Trophoblast cell (in vitro differentiated cells and primary cell): ENCODE measurements at regions not wholly inside any gene's neighbourhood (a gene's known extent, or its start where the extent isn't known, plus 50 kb on each side); places are given as distances from the start of the nearest gene placed in this dataset.

Source experiments
- DNase-seq, 2 donors: peaks; one replicate each; pipeline ENCODE4 v3.0.0-alpha.2; 2016
- H2AFZ ChIP-seq: 2 replicates; pipeline ENCODE4 v1.6.1; 2013; ENCODE audit warnings: low read length, moderate library complexity, mild to moderate bottlenecking; ENCODE audit not compliant: insufficient read depth, poor library complexity
- H2AK5ac ChIP-seq: 2 replicates; pipeline ENCODE4 v1.6.1; 2013; ENCODE audit warnings: mild to moderate bottlenecking, low read length
- H2BK120ac ChIP-seq: 2 replicates; pipeline ENCODE4 v1.6.1; 2013; ENCODE audit warnings: low read length, mild to moderate bottlenecking, moderate library complexity; ENCODE audit not compliant: insufficient read depth, poor library complexity
- H2BK12ac ChIP-seq: 2 replicates; pipeline ENCODE4 v1.6.1; 2013; ENCODE audit warnings: mild to moderate bottlenecking, low read length, moderate library complexity
- H2BK5ac ChIP-seq: 2 replicates; pipeline ENCODE4 v1.6.1; 2013; ENCODE audit warnings: low read length, low read depth, moderate library complexity, mild to moderate bottlenecking; ENCODE audit not compliant: poor library complexity
- H3K14ac ChIP-seq: 2 replicates; pipeline ENCODE4 v1.6.1; 2013; ENCODE audit warnings: mild to moderate bottlenecking, low read length
- H3K18ac ChIP-seq: 2 replicates; pipeline ENCODE4 v1.6.1; 2013; ENCODE audit warnings: mild to moderate bottlenecking, low read length
- H3K23ac ChIP-seq: 2 replicates; pipeline ENCODE4 v1.6.1; 2013; ENCODE audit warnings: low read length
- H3K27ac ChIP-seq: 2 replicates; pipeline ENCODE4 v1.5.1; 2013; ENCODE audit warnings: low read depth, mild to moderate bottlenecking, inconsistent platforms, low read length, moderate library complexity
- H3K27me3 ChIP-seq: 2 replicates; pipeline ENCODE4 v1.6.1; 2013; ENCODE audit warnings: inconsistent platforms, mild to moderate bottlenecking, low read length, moderate library complexity; ENCODE audit not compliant: insufficient read depth
- H3K36me3 ChIP-seq, 2 experiments: 1 replicate in 1 of 2; 2 replicates in 1 of 2; pipeline ENCODE4 v1.6.1; 2013; ENCODE audit warnings: low read length in 2 of 2, mild to moderate bottlenecking in 2 of 2, moderate library complexity in 1 of 2; ENCODE audit not compliant: insufficient read depth in 2 of 2, control insufficient read depth in 1 of 2
- H3K4ac ChIP-seq: 2 replicates; pipeline ENCODE4 v1.6.1; 2013; ENCODE audit warnings: low read depth, mild to moderate bottlenecking, low read length, moderate library complexity
- H3K4me1 ChIP-seq, 2 experiments: 1 replicate in 1 of 2; 2 replicates in 1 of 2; pipeline ENCODE4 v1.6.1; 2013; ENCODE audit warnings: low read length in 2 of 2, mild to moderate bottlenecking in 2 of 2, moderate library complexity in 1 of 2; ENCODE audit not compliant: insufficient read depth in 2 of 2, control insufficient read depth in 1 of 2
- H3K4me2 ChIP-seq: 2 replicates; pipeline ENCODE4 v1.6.1; 2013; ENCODE audit warnings: inconsistent platforms, mild to moderate bottlenecking, low read length, moderate library complexity
- H3K4me3 ChIP-seq: 2 replicates; pipeline ENCODE4 v1.5.1; 2013; ENCODE audit warnings: mild to moderate bottlenecking, low read depth, low read length, inconsistent platforms
- H3K79me1 ChIP-seq: one replicate; pipeline ENCODE4 v1.6.1; 2013; ENCODE audit warnings: low read length
- H3K79me2 ChIP-seq: 2 replicates; pipeline ENCODE4 v1.6.1; 2013; ENCODE audit warnings: low read length, mild to moderate bottlenecking; ENCODE audit not compliant: control insufficient read depth, insufficient read depth, poor library complexity
- H3K9ac ChIP-seq: 2 replicates; pipeline ENCODE4 v1.6.1; 2013; ENCODE audit warnings: mild to moderate bottlenecking, low read length
- H3K9me3 ChIP-seq: 2 replicates; pipeline ENCODE4 v1.6.1; 2013; ENCODE audit warnings: low read depth, mild to moderate bottlenecking, control low read depth, inconsistent platforms, low read length; ENCODE audit not compliant: insufficient read depth
- H4K12ac ChIP-seq: 2 replicates; pipeline ENCODE4 v1.6.1; 2013; ENCODE audit warnings: low read depth, mild to moderate bottlenecking, low read length, moderate library complexity
- H4K8ac ChIP-seq: 2 replicates; pipeline ENCODE4 v1.6.1; 2013; ENCODE audit warnings: low read depth, mild to moderate bottlenecking, low read length, moderate library complexity
- H4K91ac ChIP-seq: one replicate; pipeline ENCODE4 v1.6.1; 2013; ENCODE audit warnings: low read depth, mild to moderate bottlenecking, low read length, moderate library complexity
- WGBS: extraction: QIAGEN DNeasy Blood & Tissue Kit; methylation state at CpG from one replicate; pipeline ENCODE4 v1.1.7; 2013; ENCODE audit warnings: missing lambda C conversion rate; ENCODE audit not compliant: insufficient read length, insufficient coverage; ENCODE audit errors: extremely low coverage; 5-methylcytosine and 5-hydroxymethylcytosine counted together

DNA sequence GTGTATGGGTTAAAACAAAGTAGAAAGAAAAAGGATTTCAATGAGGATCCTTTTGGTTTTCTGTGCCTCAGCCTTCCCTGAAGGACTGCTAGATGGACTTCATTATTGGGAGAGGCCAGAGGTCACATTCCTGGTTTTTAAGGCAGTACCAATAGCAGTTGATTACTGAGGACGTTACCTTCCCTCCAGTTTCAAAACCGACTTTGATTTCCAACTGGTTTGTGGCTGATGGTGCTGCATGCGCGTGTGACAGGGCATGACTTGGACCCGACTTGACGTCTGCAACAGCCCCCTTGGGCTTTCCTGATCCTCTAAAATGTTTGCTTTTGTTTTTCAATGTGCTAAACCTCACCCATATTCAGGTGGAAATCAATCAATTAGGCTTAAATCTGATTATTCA lies 314.3 kb upstream of the ARGLU1 start:
- Histone ChIP-seq H3K79me2 (no peaks in the 10 kb centered on the region), H2AK5ac (no peak overlapping the region), H3K9me3 (no peaks in the 10 kb centered on the region), H3K36me3 (no peaks in the 10 kb centered on the region), H3K79me1 (no peaks in the 10 kb centered on the region), H2BK5ac (no peak overlapping the region), H3K14ac (no peak overlapping the region), H3K23ac (no peak overlapping the region), H4K91ac (no peak overlapping the region), H3K4ac (no peak overlapping the region), H3K4me1 (peaks cover 2 to 6% of the 10 kb centered on the region in 2 experiments), H3K4me2 (no peak overlapping the region), H2BK12ac (no peak overlapping the region), H3K9ac (no peak overlapping the region), H2AFZ (no peak overlapping the region), H3K4me3 (no peak overlapping the region), H3K27me3 (no peaks in the 10 kb centered on the region), H4K8ac (peak overlapping the region; percentile 69), H4K12ac (no peak overlapping the region), H2BK120ac (peak overlapping the region; percentile 11), H3K18ac (no peak overlapping the region), H3K27ac (peak overlapping the region; percentile 56)
- no peak for DNase-seq
- WGBS: no CpG with 5 or more reads among the region's 6 CpGs

DNA sequence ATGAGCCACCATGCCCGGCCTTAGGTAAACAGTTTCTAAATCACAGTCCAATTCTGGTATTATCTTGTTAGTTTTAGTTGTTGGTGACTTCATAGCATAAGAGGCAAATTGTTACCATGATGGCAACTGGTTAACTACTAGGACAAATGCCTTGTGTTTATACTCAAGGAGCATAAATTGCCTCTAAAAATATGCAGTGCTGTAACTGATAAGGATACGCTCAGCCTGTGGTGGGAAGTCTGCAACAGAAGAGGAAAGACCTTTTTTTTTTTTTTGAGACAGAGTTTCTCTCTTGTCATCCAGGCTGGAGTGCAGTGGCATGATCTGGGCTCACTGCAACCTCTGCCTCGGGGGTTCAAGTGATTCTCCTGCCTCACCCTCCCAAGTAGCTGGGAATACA lies 311.9 kb upstream of the ARGLU1 start:
- Histone ChIP-seq H4K91ac (no peak overlapping the region), H3K27ac (no peak overlapping the region), H3K4ac (no peak overlapping the region), H3K23ac (no peak overlapping the region), H2BK12ac (no peak overlapping the region), H3K14ac (no peak overlapping the region), H3K4me2 (no peak overlapping the region), H3K79me2 (no peaks in the 10 kb centered on the region), H3K4me1 (peaks cover 2 to 9% of the 10 kb centered on the region in 2 experiments), H2BK5ac (no peak overlapping the region), H2AFZ (no peak overlapping the region), H2AK5ac (no peak overlapping the region), H3K36me3 (no peaks in the 10 kb centered on the region), H3K4me3 (no peak overlapping the region), H4K8ac (no peak overlapping the region), H3K79me1 (no peaks in the 10 kb centered on the region), H3K18ac (no peak overlapping the region), H2BK120ac (no peak overlapping the region), H3K9me3 (no peaks in the 10 kb centered on the region), H4K12ac (no peak overlapping the region), H3K9ac (no peak overlapping the region), H3K27me3 (no peaks in the 10 kb centered on the region)
- DNase-seq: no peak
- WGBS: no CpG with 5 or more reads among the region's 3 CpGs

DNA sequence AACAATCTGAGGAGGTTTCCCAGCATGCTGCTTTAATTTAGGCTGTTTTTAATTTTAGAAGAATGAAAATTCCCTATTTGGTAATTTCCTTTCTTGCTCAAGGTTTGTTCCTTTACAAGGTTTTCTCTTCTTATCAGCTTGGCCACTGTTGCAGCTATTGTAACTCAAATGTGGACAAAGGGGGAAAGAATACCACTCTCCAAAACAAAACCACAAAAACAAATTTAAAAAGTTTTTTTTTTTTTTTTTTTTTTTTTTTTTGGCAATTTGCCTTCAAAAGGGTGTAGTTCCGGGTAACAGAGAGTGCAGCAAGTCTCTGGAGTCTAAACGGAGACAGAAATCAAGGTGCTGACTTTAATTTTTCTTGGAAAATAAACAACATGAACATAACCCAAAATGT lies 306.4 kb upstream of the ARGLU1 start:
- DNase-seq: no peak
- Histone ChIP-seq H2AFZ (no peak overlapping the region), H4K91ac (no peak overlapping the region), H3K4me3 (no peak overlapping the region), H3K14ac (no peak overlapping the region), H3K27me3 (no peaks in the 10 kb centered on the region), H4K12ac (no peak overlapping the region), H3K9me3 (no peaks in the 10 kb centered on the region), H3K79me2 (no peaks in the 10 kb centered on the region), H2BK5ac (no peak overlapping the region), H3K23ac (no peak overlapping the region), H2AK5ac (no peak overlapping the region), H4K8ac (no peak overlapping the region), H3K4me1 (peaks cover 0 to 5% of the 10 kb centered on the region in 2 experiments), H3K79me1 (no peaks in the 10 kb centered on the region), H2BK120ac (no peak overlapping the region), H3K27ac (no peak overlapping the region), H3K18ac (no peak overlapping the region), H3K36me3 (no peaks in the 10 kb centered on the region), H3K4me2 (no peak overlapping the region), H2BK12ac (no peak overlapping the region), H3K4ac (no peak overlapping the region), H3K9ac (no peak overlapping the region)
- WGBS: no CpG with 5 or more reads among the region's 2 CpGs

DNA sequence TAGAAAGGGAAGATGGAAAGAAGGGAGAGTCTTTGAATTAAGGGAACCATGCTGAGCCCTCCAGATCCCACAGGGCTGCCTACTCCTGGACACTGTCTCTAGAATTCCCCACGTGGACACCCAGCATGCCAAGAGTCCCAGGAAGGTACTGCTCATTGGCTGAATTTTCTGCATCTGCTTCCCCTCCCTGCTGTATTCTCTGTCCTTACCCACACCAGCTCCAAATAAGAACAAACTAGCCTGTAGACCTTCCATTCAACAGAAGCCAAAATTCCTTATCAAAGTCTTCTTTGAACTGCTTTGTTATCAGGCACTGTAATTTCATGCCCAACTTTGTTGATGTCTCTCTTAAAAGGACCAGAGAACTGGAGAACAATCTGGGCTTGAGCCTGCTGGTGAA lies 305.9 kb upstream of the ARGLU1 start:
- no peak for DNase-seq
- Histone ChIP-seq H2BK12ac (no peak overlapping the region), H4K8ac (no peak overlapping the region), H4K91ac (peak overlapping the region; percentile 43), H3K79me1 (no peaks in the 10 kb centered on the region), H3K4me3 (no peak overlapping the region), H3K9me3 (no peaks in the 10 kb centered on the region), H3K79me2 (no peaks in the 10 kb centered on the region), H2BK5ac (no peak overlapping the region), H3K27ac (no peak overlapping the region), H3K14ac (no peak overlapping the region), H3K23ac (no peak overlapping the region), H2BK120ac (no peak overlapping the region), H3K36me3 (no peaks in the 10 kb centered on the region), H3K27me3 (no peaks in the 10 kb centered on the region), H3K18ac (no peak overlapping the region), H2AK5ac (no peak overlapping the region), H3K4ac (no peak overlapping the region), H3K4me2 (no peak overlapping the region), H4K12ac (no peak overlapping the region), H3K4me1 (peaks cover 0 to 5% of the 10 kb centered on the region in 2 experiments), H3K9ac (no peak overlapping the region), H2AFZ (no peak overlapping the region)
- WGBS: no CpG with 5 or more reads among the region's 1 CpG
